OCI-LY1 (cell line): ENCODE measurements at regions not wholly inside any gene's neighbourhood (a gene's known extent, or its start where the extent isn't known, plus 50 kb on each side); places are given as distances from the start of the nearest gene placed in this dataset.

Experiments used
- H2AFZ ChIP-seq: fragments of 200-600 bp; sonication (generic), shearing (Covaris generic); 2 replicates; pipeline ENCODE4 v1.6.0; 2014; ENCODE audit warnings: antibody characterized with exemption, mild to moderate bottlenecking, low read length
- H3F3A ChIP-seq: fragments of 200-600 bp; sonication (generic), shearing (Covaris generic); 2 replicates; pipeline ENCODE4 v1.6.0; 2014; ENCODE audit warnings: mild to moderate bottlenecking, antibody characterized with exemption, low read length, moderate library complexity; ENCODE audit not compliant: insufficient read depth
- H3K27ac ChIP-seq: fragments of 200-600 bp; sonication (generic); 2 replicates; pipeline ENCODE4 v1.5.1; 2014; ENCODE audit warnings: low read length, mixed run types, mild to moderate bottlenecking, low read depth; ENCODE audit not compliant: poor library complexity, severe bottlenecking
- H3K27me3 ChIP-seq: fragments of 200-600 bp; sonication (generic); 2 replicates; pipeline ENCODE4 v1.6.0; 2014; ENCODE audit warnings: antibody characterized with exemption, mild to moderate bottlenecking, low read length, moderate library complexity; ENCODE audit not compliant: insufficient read depth
- H3K36me3 ChIP-seq: fragments of 200-600 bp; sonication (generic); 2 replicates; pipeline ENCODE4 v1.6.1; 2014; ENCODE audit warnings: mild to moderate bottlenecking, antibody characterized with exemption, low read length, moderate library complexity, mixed read lengths; ENCODE audit not compliant: insufficient read depth
- H3K4me1 ChIP-seq: fragments of 200-600 bp; sonication (generic); 2 replicates; pipeline ENCODE4 v1.5.1; 2014; ENCODE audit warnings: mild to moderate bottlenecking, low read length, moderate library complexity; ENCODE audit not compliant: insufficient read depth, severe bottlenecking
- H3K4me2 ChIP-seq: fragments of 200-600 bp; sonication (generic), shearing (Covaris generic); 2 replicates; pipeline ENCODE4 v1.6.1; 2014; ENCODE audit warnings: low read length
- H3K4me3 ChIP-seq: fragments of 200-600 bp; sonication (generic); 2 replicates; pipeline ENCODE4 v1.5.1; 2014; ENCODE audit warnings: low read length, low read depth, mild to moderate bottlenecking, mixed read lengths; ENCODE audit not compliant: poor library complexity, severe bottlenecking
- H3K79me2 ChIP-seq: fragments of 200-600 bp; shearing (Covaris generic); 2 replicates; pipeline ENCODE4 v1.6.1; 2016; ENCODE audit warnings: mixed run types, low read length, mixed read lengths; ENCODE audit not compliant: insufficient read depth
- H3K9ac ChIP-seq: fragments of 200-600 bp; sonication (generic), shearing (Covaris generic); 2 replicates; pipeline ENCODE4 v1.6.1; 2014; ENCODE audit warnings: mild to moderate bottlenecking, low read length, mixed read lengths
- H3K9me2 ChIP-seq: fragments of 200-600 bp; sonication (generic), shearing (Covaris generic); 2 replicates; pipeline ENCODE4 v1.6.1; 2014; ENCODE audit warnings: low read depth, mild to moderate bottlenecking, low read length, mixed read lengths
- H3K9me3 ChIP-seq: fragments of 200-600 bp; shearing (Covaris generic); 2 replicates; pipeline ENCODE4 v1.6.1; 2014; ENCODE audit warnings: low read length, mixed read lengths
- H4K20me1 ChIP-seq: fragments of 200-600 bp; sonication (generic), shearing (Covaris generic); 2 replicates; pipeline ENCODE4 v1.6.0; 2016; ENCODE audit warnings: mild to moderate bottlenecking, low read length; ENCODE audit not compliant: insufficient read depth
- CTCF ChIP-seq: fragments of 200-600 bp; sonication (generic), shearing (Covaris generic); IDR thresholded peaks from 2 replicates; pipeline ENCODE4 v1.5.1; 2017; ENCODE audit warnings: mild to moderate bottlenecking, antibody characterized with exemption, low read length, moderate library complexity, mixed read lengths
- EZH2 ChIP-seq: fragments of 200-600 bp; sonication (generic), shearing (Covaris generic); IDR thresholded peaks from 2 replicates; pipeline ENCODE4 v1.8.0; 2017; ENCODE audit warnings: borderline replicate concordance, mixed run types, mild to moderate bottlenecking, antibody characterized with exemption, low read length, moderate library complexity, mixed read lengths

GRCh38 chr21:23108533-23108932 lies 2110.3 kb downstream of the NCAM2 start:
- no peaks in the 10 kb centered on the region for H3K27me3 ChIP-seq
- H3K9ac ChIP-seq: no peak overlapping the region
- no peak overlapping the region for H3K27ac ChIP-seq
- no peaks in the 10 kb centered on the region for H3K9me2 ChIP-seq
- H3K4me2 ChIP-seq: no peak overlapping the region
- no peaks in the 10 kb centered on the region for H3K9me3 ChIP-seq
- H3F3A ChIP-seq: no peaks in the 10 kb centered on the region
- H3K4me1 ChIP-seq: no peaks in the 10 kb centered on the region
- H3K79me2 ChIP-seq: no peaks in the 10 kb centered on the region
- TF ChIP-seq CTCF (no peak), EZH2 (no peak)
- no peaks in the 10 kb centered on the region for H3K36me3 ChIP-seq
- H2AFZ ChIP-seq: no peak overlapping the region
- H4K20me1 ChIP-seq: no peaks in the 10 kb centered on the region
- no peak overlapping the region for H3K4me3 ChIP-seq

GRCh38 chr21:23111070-23111600 lies 2112.9 kb downstream of the NCAM2 start:
- Histone ChIP-seq H3F3A (no peaks in the 10 kb centered on the region), H3K79me2 (no peaks in the 10 kb centered on the region), H3K9me2 (no peaks in the 10 kb centered on the region), H2AFZ (no peak overlapping the region), H3K27me3 (no peaks in the 10 kb centered on the region), H3K4me3 (no peak overlapping the region), H3K9ac (no peak overlapping the region), H3K9me3 (no peaks in the 10 kb centered on the region), H3K36me3 (no peaks in the 10 kb centered on the region), H4K20me1 (no peaks in the 10 kb centered on the region), H3K4me1 (no peaks in the 10 kb centered on the region), H3K27ac (no peak overlapping the region), H3K4me2 (no peak overlapping the region)
- TF ChIP-seq CTCF (no peak), EZH2 (no peak)

- H3K79me2 ChIP-seq: no peaks in the 10 kb centered on the region
- H3K36me3 ChIP-seq: no peaks in the 10 kb centered on the region
- no peak overlapping the region for H3K9ac ChIP-seq
- H4K20me1 ChIP-seq: no peaks in the 10 kb centered on the region
- TF ChIP-seq EZH2 (no peak), CTCF (no peak)
- H3K4me3 ChIP-seq: no peak overlapping the region
- H3K27me3 ChIP-seq: no peaks in the 10 kb centered on the region
- H3K9me3 ChIP-seq: no peaks in the 10 kb centered on the region
- no peaks in the 10 kb centered on the region for H3K4me1 ChIP-seq
- no peak overlapping the region for H2AFZ ChIP-seq
- no peaks in the 10 kb centered on the region for H3K9me2 ChIP-seq
- no peak overlapping the region for H3K4me2 ChIP-seq
- no peak overlapping the region for H3K27ac ChIP-seq
- H3F3A ChIP-seq: no peaks in the 10 kb centered on the region
These were observed 2121.3 kb downstream of the NCAM2 start for GRCh38 chr21:23119491-23119890.
